WTC11 (cell line): ENCODE measurements at regions not wholly inside any gene's neighbourhood (a gene's known extent, or its start where the extent isn't known, plus 50 kb on each side); places are given as distances from the start of the nearest gene placed in this dataset.

Source experiments
- ATAC-seq: fragments of 200-7000 bp; cut with Tn5 transposase; 2 replicates; pipeline ENCODE4 v1.10.0; 2021; ENCODE audit warnings: mild to moderate bottlenecking, moderate library complexity
- CTCF ChIA-PET: fragments of 300-600 bp; sonication (Branson Sonifier 250); formaldehyde crosslinking; loops from one replicate; lab custom pipeline; 2021; ENCODE audit warnings: antibody characterized with exemption; lab: Charles Lee
- POLR2A ChIA-PET: fragments of 350-600 bp; sonication (Branson Sonifier 250); formaldehyde crosslinking; loops from one replicate; lab custom pipeline; 2021; ENCODE audit warnings: antibody characterized with exemption; lab: Charles Lee
- DNase-seq: peaks from one replicate; pipeline ENCODE4 v3.0.0; 2021; ENCODE audit warnings: low spot score
- H3K27ac Mint-ChIP-seq: 2 replicates; pipeline ENCODE4 v1.8.0; 2021; ENCODE audit warnings: mixed read lengths
- H3K27me3 Mint-ChIP-seq: 2 replicates; pipeline ENCODE4 v1.8.0; 2021; ENCODE audit warnings: low read depth, mild to moderate bottlenecking, moderate library complexity, mixed read lengths
- H3K36me3 Mint-ChIP-seq: 2 replicates; pipeline ENCODE4 v1.8.0; 2021; ENCODE audit warnings: mixed read lengths
- H3K4me1 Mint-ChIP-seq: 2 replicates; pipeline ENCODE4 v1.8.0; 2022; ENCODE audit warnings: mixed read lengths
- H3K4me3 Mint-ChIP-seq: 2 replicates; pipeline ENCODE4 v1.8.0; 2021; ENCODE audit warnings: mild to moderate bottlenecking, moderate library complexity, mixed read lengths
- H3K9me3 Mint-ChIP-seq: 2 replicates; pipeline ENCODE4 v1.8.0; 2021; ENCODE audit warnings: mixed read lengths
- AR ChIP-seq: fragments of 250-450 bp; sonication (Bioruptor Pico); IDR thresholded peaks from 2 replicates; pipeline ENCODE4 v1.9.0; 2021; ENCODE audit warnings: mild to moderate bottlenecking
- ATF2 ChIP-seq: sonication (generic); formaldehyde crosslinking; IDR thresholded peaks from 2 replicates; pipeline ENCODE4 v1.8.1; 2022; ENCODE audit warnings: low read depth, missing genetic modification reagents, borderline replicate concordance
- E2F1 ChIP-seq: sonication (generic); formaldehyde crosslinking; IDR thresholded peaks from 2 replicates; pipeline ENCODE4 v1.8.0; 2022; ENCODE audit warnings: mild to moderate bottlenecking, missing genetic modification reagents
- E2F5 ChIP-seq: sonication (generic); formaldehyde crosslinking; IDR thresholded peaks from 2 replicates; pipeline ENCODE4 v1.8.1; 2022; ENCODE audit warnings: mild to moderate bottlenecking, moderate library complexity, missing genetic modification reagents
- ELF4 ChIP-seq: sonication (generic); formaldehyde crosslinking; IDR thresholded peaks from 2 replicates; pipeline ENCODE4 v1.8.1; 2022; ENCODE audit warnings: low read depth, mild to moderate bottlenecking, moderate library complexity, missing genetic modification reagents
- FOXK1 ChIP-seq: sonication (generic); formaldehyde crosslinking; IDR thresholded peaks from 2 replicates; pipeline ENCODE4 v1.8.0; 2022; ENCODE audit warnings: mild to moderate bottlenecking, moderate library complexity, missing genetic modification reagents
- HMGXB4 ChIP-seq: sonication (generic); formaldehyde crosslinking; IDR thresholded peaks from 2 replicates; pipeline ENCODE4 v1.8.1; 2023; ENCODE audit warnings: mild to moderate bottlenecking, moderate library complexity, missing genetic modification reagents
- NR3C1 ChIP-seq: sonication (generic); formaldehyde crosslinking; conservative IDR thresholded peaks from 2 replicates; pipeline ENCODE4 v1.8.1; 2023; ENCODE audit warnings: low read depth, mild to moderate bottlenecking, missing genetic modification reagents
- OVOL2 ChIP-seq: fragments of 250-450 bp; sonication (Bioruptor Pico); IDR thresholded peaks from 2 replicates; pipeline ENCODE4 v1.9.0; 2021; ENCODE audit warnings: mild to moderate bottlenecking, borderline replicate concordance
- SMAD4 ChIP-seq: sonication (generic); formaldehyde crosslinking; IDR thresholded peaks from 2 replicates; pipeline ENCODE4 v1.8.0; 2022; ENCODE audit warnings: mild to moderate bottlenecking, missing genetic modification reagents
- TP53 ChIP-seq: sonication (generic); formaldehyde crosslinking; IDR thresholded peaks from 2 replicates; pipeline ENCODE4 v1.8.1; 2023; ENCODE audit warnings: mild to moderate bottlenecking, missing genetic modification reagents
- USF2 ChIP-seq: sonication (generic); formaldehyde crosslinking; IDR thresholded peaks from 2 replicates; pipeline ENCODE4 v1.8.1; 2023; ENCODE audit warnings: mild to moderate bottlenecking, missing genetic modification reagents, moderate library complexity
- ZMAT4 ChIP-seq: fragments of 250-450 bp; sonication (Bioruptor Pico); IDR thresholded peaks from 2 replicates; pipeline ENCODE4 v1.9.0; 2021; ENCODE audit warnings: mild to moderate bottlenecking
- ZNF232 ChIP-seq: sonication (generic); formaldehyde crosslinking; IDR thresholded peaks from 2 replicates; pipeline ENCODE4 v1.8.0; 2022; ENCODE audit warnings: mild to moderate bottlenecking, missing genetic modification reagents

- TF ChIP-seq HMGXB4 (CRISPR knock-in tag) (no peak), E2F5 (CRISPR knock-in tag) (no peak), AR (CRISPR knock-in tag) (no peak), E2F1 (CRISPR knock-in tag) (no peak), ATF2 (CRISPR knock-in tag) (no peak), OVOL2 (CRISPR knock-in tag) (no peak), TP53 (CRISPR knock-in tag) (no peak), USF2 (CRISPR knock-in tag) (no peak)
- DNase-seq (no peak), ATAC-seq (peak; percentile 96)
- Mint-ChIP-seq H3K36me3 (peaks cover 5% of the 10 kb centered on the region; the same call in 1 of the 2 replicates), H3K27me3 (no peaks in the 10 kb centered on the region; the same call in 1 of the 2 replicates), H3K4me1 (peaks cover 15% of the 10 kb centered on the region), H3K9me3 (peaks cover 30% of the 10 kb centered on the region), H3K4me3 (no peak overlapping the region), H3K27ac (peak overlapping the region; percentile 7)
- CTCF ChIA-PET = no interaction called here
- POLR2A ChIA-PET = no interaction called here
These were observed 103.4 kb downstream of the DDIT4L start for GRCh38 chr4:100086766-100087431.

- Mint-ChIP-seq H3K27me3 (no peaks in the 10 kb centered on the region; the same call in 1 of the 2 replicates), H3K36me3 (peaks cover 5% of the 10 kb centered on the region; the same call in 1 of the 2 replicates), H3K9me3 (peaks cover 30% of the 10 kb centered on the region), H3K4me1 (peaks cover 21% of the 10 kb centered on the region), H3K4me3 (no peak overlapping the region), H3K27ac (no peak overlapping the region)
- TF ChIP-seq ELF4 (no peak), FOXK1 (CRISPR knock-in tag) (no peak), OVOL2 (CRISPR knock-in tag) (no peak)
- ChIA-PET POLR2A (no interaction called here), CTCF (interaction anchor here (1.4 kb wide), 1 partner anchor 8 kb away, joined by 3 read pairs; no protein-coding TSS in a partner anchor)
- DNase-seq = no peak
- ATAC-seq = no peak
These were observed 105.4 kb downstream of the DDIT4L start for GRCh38 chr4:100084892-100085291.

- ChIA-PET POLR2A (no interaction called here), CTCF (interaction anchor here (1.3 kb wide), 1 partner anchor 10 kb away, joined by 4 read pairs; no protein-coding TSS in a partner anchor)
- Mint-ChIP-seq H3K36me3 (peaks cover 5% of the 10 kb centered on the region; the same call in 1 of the 2 replicates), H3K9me3 (peaks cover 30% of the 10 kb centered on the region), H3K27ac (no peak overlapping the region), H3K4me3 (no peak overlapping the region), H3K27me3 (no peaks in the 10 kb centered on the region; the same call in 1 of the 2 replicates), H3K4me1 (peaks cover 21% of the 10 kb centered on the region)
- ATAC-seq (no peak), DNase-seq (no peak)
- TF ChIP-seq ZNF232 = no peak
- no peak for TF ChIP-seq E2F5 (CRISPR knock-in tag)
- TF ChIP-seq SMAD4 (CRISPR knock-in tag) = no peak
- TF ChIP-seq USF2 (CRISPR knock-in tag) = no peak
- no peak for TF ChIP-seq NR3C1
- no peak for TF ChIP-seq ZMAT4 (CRISPR knock-in tag)
- TF ChIP-seq OVOL2 (CRISPR knock-in tag) = no peak
- TF ChIP-seq AR (CRISPR knock-in tag) = no peak
These were observed 107.0 kb downstream of the DDIT4L start for GRCh38 chr4:100083289-100083688.
